ENCODE measurements at regions not wholly inside any gene's neighbourhood (a gene's known extent, or its start where the extent isn't known, plus 50 kb on each side); places are given as distances from the start of the nearest gene placed in this dataset.

DNA sequence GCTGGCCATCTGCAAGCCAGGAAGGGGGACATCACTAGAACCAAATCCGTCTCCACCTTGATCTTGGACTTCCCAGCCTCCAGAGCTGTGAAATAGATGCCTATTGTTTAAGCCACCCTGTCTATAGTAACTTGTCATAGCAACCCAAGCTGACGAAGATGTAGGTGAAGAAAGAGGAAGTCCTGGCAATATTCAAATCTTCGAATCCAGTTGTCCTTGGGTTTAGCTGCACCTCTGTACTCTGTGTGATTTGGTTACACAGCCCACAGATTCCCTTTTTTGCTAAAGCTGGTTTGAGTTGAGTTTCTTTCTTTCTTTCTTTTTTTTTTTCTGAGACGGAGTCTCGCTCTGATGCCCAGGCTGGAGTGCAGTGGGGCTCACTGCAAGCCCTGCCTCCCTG lies 68.0 kb upstream of the XCR1 start:
- Histone ChIP-seq H3K4me3 (ENCODE audit: low read length) (no peak overlapping the region), H3K36me3 (ENCODE audit: insufficient read depth, low read length) (no peaks in the 10 kb centered on the region), H2AFZ (ENCODE audit: low read depth, low read length) (no peak overlapping the region), H3K9ac (ENCODE audit: low read length) (no peak overlapping the region), H3K27ac (ENCODE audit: low read length) (no peak overlapping the region), H3K9me3 (ENCODE audit: low read length) (no peaks in the 10 kb centered on the region), H4K20me1 (ENCODE audit: insufficient read depth) (no peaks in the 10 kb centered on the region), H3K4me2 (ENCODE audit: low read length) (no peak overlapping the region), H3F3A (ENCODE audit: insufficient read depth, low read length, poor library complexity, severe bottlenecking) (no peaks in the 10 kb centered on the region), H3K79me2 (replicated peaks; ENCODE audit: insufficient read depth, low read length) (no peaks in the 10 kb centered on the region), H3K9me2 (ENCODE audit: insufficient read depth, low read length) (no peaks in the 10 kb centered on the region), H3K27me3 (ENCODE audit: insufficient read depth, low read depth, low read length) (no peaks in the 10 kb centered on the region)
- TF ChIP-seq POLR2AphosphoS5 (IDR thresholded peaks at IDR 0.05): no peak
- no peak for TF ChIP-seq EZH2 (IDR thresholded peaks at IDR 0.05; ENCODE audit: borderline replicate concordance, insufficient read depth, low read length, poor library complexity, severe bottlenecking)
- TF ChIP-seq, protein P1, sequence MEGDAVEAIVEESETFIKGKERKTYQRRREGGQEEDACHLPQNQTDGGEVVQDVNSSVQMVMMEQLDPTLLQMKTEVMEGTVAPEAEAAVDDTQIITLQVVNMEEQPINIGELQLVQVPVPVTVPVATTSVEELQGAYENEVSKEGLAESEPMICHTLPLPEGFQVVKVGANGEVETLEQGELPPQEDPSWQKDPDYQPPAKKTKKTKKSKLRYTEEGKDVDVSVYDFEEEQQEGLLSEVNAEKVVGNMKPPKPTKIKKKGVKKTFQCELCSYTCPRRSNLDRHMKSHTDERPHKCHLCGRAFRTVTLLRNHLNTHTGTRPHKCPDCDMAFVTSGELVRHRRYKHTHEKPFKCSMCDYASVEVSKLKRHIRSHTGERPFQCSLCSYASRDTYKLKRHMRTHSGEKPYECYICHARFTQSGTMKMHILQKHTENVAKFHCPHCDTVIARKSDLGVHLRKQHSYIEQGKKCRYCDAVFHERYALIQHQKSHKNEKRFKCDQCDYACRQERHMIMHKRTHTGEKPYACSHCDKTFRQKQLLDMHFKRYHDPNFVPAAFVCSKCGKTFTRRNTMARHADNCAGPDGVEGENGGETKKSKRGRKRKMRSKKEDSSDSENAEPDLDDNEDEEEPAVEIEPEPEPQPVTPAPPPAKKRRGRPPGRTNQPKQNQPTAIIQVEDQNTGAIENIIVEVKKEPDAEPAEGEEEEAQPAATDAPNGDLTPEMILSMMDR (IDR thresholded peaks at IDR 0.05; ENCODE audit: poor library complexity, severe bottlenecking): no peak

DNA sequence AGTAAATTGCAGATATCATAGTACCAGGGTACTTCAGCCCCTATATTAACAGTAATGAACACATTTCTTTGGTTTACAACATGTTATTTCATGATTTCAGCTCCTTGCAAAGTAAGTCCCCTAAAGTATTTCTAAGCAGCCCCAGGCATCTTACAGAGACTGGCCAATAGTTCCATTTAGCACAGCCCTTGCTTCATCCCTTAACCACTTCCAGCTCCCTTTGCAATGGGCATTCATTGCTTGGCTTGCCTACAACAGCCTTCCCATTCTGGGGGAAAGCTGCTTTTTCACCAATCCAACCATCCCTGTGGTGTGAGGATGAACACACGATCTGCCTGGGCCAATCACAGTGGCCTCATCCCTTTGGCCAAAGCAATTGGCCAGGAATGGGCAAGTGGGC lies 67.2 kb upstream of the XCR1 start:
- no peaks in the 10 kb centered on the region for H3K9me2 ChIP-seq (ENCODE audit: insufficient read depth, low read length)
- no peak overlapping the region for H3K4me3 ChIP-seq (ENCODE audit: low read length)
- no peaks in the 10 kb centered on the region for H4K20me1 ChIP-seq (ENCODE audit: insufficient read depth)
- H3K9me3 ChIP-seq (ENCODE audit: low read length): no peaks in the 10 kb centered on the region
- no peaks in the 10 kb centered on the region for H3K27me3 ChIP-seq (ENCODE audit: insufficient read depth, low read depth, low read length)
- no peak overlapping the region for H3K9ac ChIP-seq (ENCODE audit: low read length)
- H3K4me2 ChIP-seq (ENCODE audit: low read length): no peak overlapping the region
- no peaks in the 10 kb centered on the region for H3F3A ChIP-seq (ENCODE audit: insufficient read depth, low read length, poor library complexity, severe bottlenecking)
- no peaks in the 10 kb centered on the region for H3K36me3 ChIP-seq (ENCODE audit: insufficient read depth, low read length)
- no peaks in the 10 kb centered on the region for H3K79me2 ChIP-seq (replicated peaks; ENCODE audit: insufficient read depth, low read length)
- no peak overlapping the region for H2AFZ ChIP-seq (ENCODE audit: low read depth, low read length)
- no peak overlapping the region for H3K27ac ChIP-seq (ENCODE audit: low read length)
- TF ChIP-seq EP300 (conservative IDR thresholded peaks at IDR 0.05; ENCODE audit: poor library complexity, severe bottlenecking) (no peak), POLR2AphosphoS5 (IDR thresholded peaks at IDR 0.05) (no peak), EZH2 (IDR thresholded peaks at IDR 0.05; ENCODE audit: borderline replicate concordance, insufficient read depth, low read length, poor library complexity, severe bottlenecking) (no peak), TAF1 (IDR thresholded peaks at IDR 0.05; ENCODE audit: low read depth) (no peak), RAD21 (conservative IDR thresholded peaks at IDR 0.05) (no peak)
- TF ChIP-seq, protein P1 (IDR thresholded peaks at IDR 0.05; ENCODE audit: poor library complexity, severe bottlenecking): no peak

DNA sequence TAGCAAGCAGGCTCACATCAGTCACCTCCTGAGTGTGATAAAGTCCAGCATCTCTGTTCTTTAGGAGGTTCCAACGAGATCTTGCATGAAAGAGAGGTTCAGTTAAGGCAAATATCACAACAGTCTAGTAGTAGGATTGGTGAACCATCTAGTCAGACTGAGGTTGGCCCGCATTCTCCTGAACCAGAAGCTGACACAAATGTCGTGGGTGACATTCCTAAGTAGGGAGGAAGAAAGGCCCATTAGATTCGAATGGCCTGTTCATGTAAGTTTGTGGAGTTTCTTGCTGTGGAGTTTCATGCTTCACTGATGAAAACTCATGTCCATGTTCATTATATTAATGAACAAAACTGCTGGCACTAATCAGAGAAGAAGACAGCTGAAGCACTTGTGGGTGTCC lies 66.7 kb upstream of the XCR1 start:
- no peaks in the 10 kb centered on the region for H4K20me1 ChIP-seq (ENCODE audit: insufficient read depth)
- H2AFZ ChIP-seq (ENCODE audit: low read depth, low read length): no peak overlapping the region
- no peaks in the 10 kb centered on the region for H3K9me2 ChIP-seq (ENCODE audit: insufficient read depth, low read length)
- no peaks in the 10 kb centered on the region for H3F3A ChIP-seq (ENCODE audit: insufficient read depth, low read length, poor library complexity, severe bottlenecking)
- no peak for TF ChIP-seq TAF1 (IDR thresholded peaks at IDR 0.05; ENCODE audit: low read depth)
- no peak for TF ChIP-seq SMC3 (conservative IDR thresholded peaks at IDR 0.05; ENCODE audit: poor library complexity)
- no peak for TF ChIP-seq EP300 (conservative IDR thresholded peaks at IDR 0.05; ENCODE audit: poor library complexity, severe bottlenecking)
- TF ChIP-seq MXI1 (conservative IDR thresholded peaks at IDR 0.05; ENCODE audit: poor library complexity, severe bottlenecking): no peak
- no peak for TF ChIP-seq RAD21 (conservative IDR thresholded peaks at IDR 0.05)
- no peak for TF ChIP-seq POLR2AphosphoS5 (IDR thresholded peaks at IDR 0.05)
- TF ChIP-seq, protein P1 (IDR thresholded peaks at IDR 0.05; ENCODE audit: poor library complexity, severe bottlenecking): no peak
- no peak for TF ChIP-seq EZH2 (IDR thresholded peaks at IDR 0.05; ENCODE audit: borderline replicate concordance, insufficient read depth, low read length, poor library complexity, severe bottlenecking)
- TF ChIP-seq, protein P2, sequence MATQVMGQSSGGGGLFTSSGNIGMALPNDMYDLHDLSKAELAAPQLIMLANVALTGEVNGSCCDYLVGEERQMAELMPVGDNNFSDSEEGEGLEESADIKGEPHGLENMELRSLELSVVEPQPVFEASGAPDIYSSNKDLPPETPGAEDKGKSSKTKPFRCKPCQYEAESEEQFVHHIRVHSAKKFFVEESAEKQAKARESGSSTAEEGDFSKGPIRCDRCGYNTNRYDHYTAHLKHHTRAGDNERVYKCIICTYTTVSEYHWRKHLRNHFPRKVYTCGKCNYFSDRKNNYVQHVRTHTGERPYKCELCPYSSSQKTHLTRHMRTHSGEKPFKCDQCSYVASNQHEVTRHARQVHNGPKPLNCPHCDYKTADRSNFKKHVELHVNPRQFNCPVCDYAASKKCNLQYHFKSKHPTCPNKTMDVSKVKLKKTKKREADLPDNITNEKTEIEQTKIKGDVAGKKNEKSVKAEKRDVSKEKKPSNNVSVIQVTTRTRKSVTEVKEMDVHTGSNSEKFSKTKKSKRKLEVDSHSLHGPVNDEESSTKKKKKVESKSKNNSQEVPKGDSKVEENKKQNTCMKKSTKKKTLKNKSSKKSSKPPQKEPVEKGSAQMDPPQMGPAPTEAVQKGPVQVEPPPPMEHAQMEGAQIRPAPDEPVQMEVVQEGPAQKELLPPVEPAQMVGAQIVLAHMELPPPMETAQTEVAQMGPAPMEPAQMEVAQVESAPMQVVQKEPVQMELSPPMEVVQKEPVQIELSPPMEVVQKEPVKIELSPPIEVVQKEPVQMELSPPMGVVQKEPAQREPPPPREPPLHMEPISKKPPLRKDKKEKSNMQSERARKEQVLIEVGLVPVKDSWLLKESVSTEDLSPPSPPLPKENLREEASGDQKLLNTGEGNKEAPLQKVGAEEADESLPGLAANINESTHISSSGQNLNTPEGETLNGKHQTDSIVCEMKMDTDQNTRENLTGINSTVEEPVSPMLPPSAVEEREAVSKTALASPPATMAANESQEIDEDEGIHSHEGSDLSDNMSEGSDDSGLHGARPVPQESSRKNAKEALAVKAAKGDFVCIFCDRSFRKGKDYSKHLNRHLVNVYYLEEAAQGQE (IDR thresholded peaks at IDR 0.05; ENCODE audit: borderline replicate concordance): no peak
- H3K9ac ChIP-seq (ENCODE audit: low read length): no peak overlapping the region
- H3K4me3 ChIP-seq (ENCODE audit: low read length): no peak overlapping the region
- no peaks in the 10 kb centered on the region for H3K27me3 ChIP-seq (ENCODE audit: insufficient read depth, low read depth, low read length)
- H3K79me2 ChIP-seq (replicated peaks; ENCODE audit: insufficient read depth, low read length): no peaks in the 10 kb centered on the region
- H3K4me2 ChIP-seq (ENCODE audit: low read length): no peak overlapping the region
- H3K9me3 ChIP-seq (ENCODE audit: low read length): no peaks in the 10 kb centered on the region
- no peaks in the 10 kb centered on the region for H3K36me3 ChIP-seq (ENCODE audit: insufficient read depth, low read length)
- H3K27ac ChIP-seq (ENCODE audit: low read length): no peak overlapping the region
